Posterior vena cava (tissue), 2 donors: ENCODE measurements at regions not wholly inside any gene's neighbourhood (a gene's known extent, or its start where the extent isn't known, plus 50 kb on each side); places are given as distances from the start of the nearest gene placed in this dataset.

ENCODE experiments used
- DNase-seq: peaks from one replicate; pipeline ENCODE4 v3.0.0-alpha.2; 2020; ENCODE audit warnings: low spot score
- intact Hi-C, 2 donors: fragments of 100-400 bp; cut with DNase I; formaldehyde crosslinking; loops; one replicate each; pipeline versions ENCODE4 v1.14.1 to v1.14.2; 2022 to 2023
- donor health status: DM: yes; HTN: yes; CAD: no.
- donor health status: DM: yes; HTN: yes; CAD: no.

GRCh38 chr12:38543151-38543550 lies 226.6 kb downstream of the ALG10B start:
- intact Hi-C loops = no loop called here
- DNase-seq = no peak

GRCh38 chr12:38544330-38545066 lies 227.9 kb downstream of the ALG10B start:
- no peak for DNase-seq
- intact Hi-C loops = no loop called here

GRCh38 chr12:38547586-38547985 lies 231.0 kb downstream of the ALG10B start:
- no peak for DNase-seq
- intact Hi-C loops = no loop called here

GRCh38 chr12:38555620-38556591 lies 239.3 kb downstream of the ALG10B start:
- intact Hi-C loops = no loop called here
- no peak for DNase-seq

- no peak for DNase-seq
- intact Hi-C loops = no loop called here
Observed at GRCh38 chr12:38556647-38557046, 240.1 kb downstream of the ALG10B start.

- intact Hi-C loops = no loop called here
- DNase-seq = no peak
Observed at GRCh38 chr12:38585086-38585485, 268.5 kb downstream of the ALG10B start.

GRCh38 chr12:38586789-38587188 lies 270.2 kb downstream of the ALG10B start:
- intact Hi-C loops = no loop called here
- no peak for DNase-seq

- intact Hi-C loops = no loop called here
- no peak for DNase-seq
Observed at GRCh38 chr12:38587594-38587993, 271.0 kb downstream of the ALG10B start.

GRCh38 chr12:38588624-38589305 lies 272.2 kb downstream of the ALG10B start:
- intact Hi-C loops = no loop called here
- no peak for DNase-seq

- no peak for DNase-seq
- intact Hi-C loops = no loop called here
Observed at GRCh38 chr12:38589306-38589632, 272.7 kb downstream of the ALG10B start.

GRCh38 chr12:38601949-38602348 lies 285.4 kb downstream of the ALG10B start:
- intact Hi-C loops = no loop called here
- DNase-seq = no peak
